ENCODE measurements at regions not wholly inside any gene's neighbourhood (a gene's known extent, or its start where the extent isn't known, plus 50 kb on each side); places are given as distances from the start of the nearest gene placed in this dataset.

DNA sequence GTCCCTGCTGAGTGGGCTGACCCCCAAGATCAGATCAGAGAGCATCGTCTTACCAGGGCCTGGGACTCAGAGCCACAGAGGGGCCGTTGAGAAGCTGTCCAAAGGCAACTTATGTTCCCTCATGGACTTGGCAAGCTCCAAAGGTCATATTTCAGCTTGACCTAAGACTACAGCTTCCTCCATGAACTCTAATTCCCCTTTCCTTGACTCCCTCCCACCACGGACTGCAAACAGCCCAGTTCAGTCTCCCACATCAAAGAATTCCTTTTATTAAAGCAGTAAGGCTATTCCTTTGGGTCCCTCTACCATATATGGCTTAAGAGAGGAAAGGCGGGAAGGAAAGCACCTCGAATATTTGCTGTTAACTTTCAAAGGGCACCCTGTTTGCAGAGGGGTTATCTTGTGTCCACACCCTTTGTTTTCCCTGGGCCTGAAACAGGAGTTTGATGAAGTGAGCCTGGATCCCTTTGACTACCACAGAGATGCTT is 146.1 kb upstream of the THBS1 start (continued):
- TF ChIP-seq ZNF710 (CRISPR knock-in tag; IDR thresholded peaks at IDR 0.05; ENCODE audit: borderline replicate concordance) (peak; percentile 67; the same call in 1 of the 2 replicates), ARNT2 (CRISPR knock-in tag; IDR thresholded peaks at IDR 0.05; ENCODE audit: low read depth) (peak; percentile 69; the same call in 1 of the 2 replicates), ZBTB7B (CRISPR knock-in tag; IDR thresholded peaks at IDR 0.05) (peak; percentile 28; the same call in 1 of the 2 replicates), DPF2 (CRISPR knock-in tag; IDR thresholded peaks at IDR 0.05; ENCODE audit: borderline replicate concordance, low read depth) (no peak; the same call in 1 of the 2 replicates), MED8 (CRISPR knock-in tag; IDR thresholded peaks at IDR 0.05; ENCODE audit: insufficient replicate concordance) (peak; percentile 56), ZNF205 (CRISPR knock-in tag; IDR thresholded peaks at IDR 0.05) (0 out of 2 replicates have a peak, but pooled peaks have one; percentile 32), PHF21A (CRISPR knock-in tag; IDR thresholded peaks at IDR 0.05) (peak; percentile 76), CREB1 (IDR thresholded peaks at IDR 0.05) (no peak), CREB1 (CRISPR knock-in tag; IDR thresholded peaks at IDR 0.05) (no peak), ZBTB10 (CRISPR knock-in tag; IDR thresholded peaks at IDR 0.05; ENCODE audit: borderline replicate concordance) (peak; percentile 90; the same call in 1 of the 2 replicates), MIXL1 (CRISPR knock-in tag; IDR thresholded peaks at IDR 0.05) (no peak), FOXP1 (IDR thresholded peaks at IDR 0.05) (no peak), FOXP1 (CRISPR knock-in tag; IDR thresholded peaks at IDR 0.05) (peak; percentile 81; the same call in 1 of the 2 replicates), THAP11 (CRISPR knock-in tag; IDR thresholded peaks at IDR 0.05) (peak; percentile 33; the same call in 1 of the 2 replicates), ATF1 (CRISPR knock-in tag; IDR thresholded peaks at IDR 0.05) (peak; percentile 8; the same call in 1 of the 2 replicates), MAZ (IDR thresholded peaks at IDR 0.05; ENCODE audit: borderline replicate concordance, low read depth, low read length) (no peak), MAZ (CRISPR knock-in tag; IDR thresholded peaks at IDR 0.05; ENCODE audit: low read depth) (peak; percentile 36; the same call in 1 of the 2 replicates), SKIL (CRISPR knock-in tag; IDR thresholded peaks at IDR 0.05; ENCODE audit: borderline replicate concordance) (peak; percentile 68; the same call in 1 of the 2 replicates), MXD4 (CRISPR knock-in tag; IDR thresholded peaks at IDR 0.05) (no peak)
- TF ChIP-seq, protein P1, sequence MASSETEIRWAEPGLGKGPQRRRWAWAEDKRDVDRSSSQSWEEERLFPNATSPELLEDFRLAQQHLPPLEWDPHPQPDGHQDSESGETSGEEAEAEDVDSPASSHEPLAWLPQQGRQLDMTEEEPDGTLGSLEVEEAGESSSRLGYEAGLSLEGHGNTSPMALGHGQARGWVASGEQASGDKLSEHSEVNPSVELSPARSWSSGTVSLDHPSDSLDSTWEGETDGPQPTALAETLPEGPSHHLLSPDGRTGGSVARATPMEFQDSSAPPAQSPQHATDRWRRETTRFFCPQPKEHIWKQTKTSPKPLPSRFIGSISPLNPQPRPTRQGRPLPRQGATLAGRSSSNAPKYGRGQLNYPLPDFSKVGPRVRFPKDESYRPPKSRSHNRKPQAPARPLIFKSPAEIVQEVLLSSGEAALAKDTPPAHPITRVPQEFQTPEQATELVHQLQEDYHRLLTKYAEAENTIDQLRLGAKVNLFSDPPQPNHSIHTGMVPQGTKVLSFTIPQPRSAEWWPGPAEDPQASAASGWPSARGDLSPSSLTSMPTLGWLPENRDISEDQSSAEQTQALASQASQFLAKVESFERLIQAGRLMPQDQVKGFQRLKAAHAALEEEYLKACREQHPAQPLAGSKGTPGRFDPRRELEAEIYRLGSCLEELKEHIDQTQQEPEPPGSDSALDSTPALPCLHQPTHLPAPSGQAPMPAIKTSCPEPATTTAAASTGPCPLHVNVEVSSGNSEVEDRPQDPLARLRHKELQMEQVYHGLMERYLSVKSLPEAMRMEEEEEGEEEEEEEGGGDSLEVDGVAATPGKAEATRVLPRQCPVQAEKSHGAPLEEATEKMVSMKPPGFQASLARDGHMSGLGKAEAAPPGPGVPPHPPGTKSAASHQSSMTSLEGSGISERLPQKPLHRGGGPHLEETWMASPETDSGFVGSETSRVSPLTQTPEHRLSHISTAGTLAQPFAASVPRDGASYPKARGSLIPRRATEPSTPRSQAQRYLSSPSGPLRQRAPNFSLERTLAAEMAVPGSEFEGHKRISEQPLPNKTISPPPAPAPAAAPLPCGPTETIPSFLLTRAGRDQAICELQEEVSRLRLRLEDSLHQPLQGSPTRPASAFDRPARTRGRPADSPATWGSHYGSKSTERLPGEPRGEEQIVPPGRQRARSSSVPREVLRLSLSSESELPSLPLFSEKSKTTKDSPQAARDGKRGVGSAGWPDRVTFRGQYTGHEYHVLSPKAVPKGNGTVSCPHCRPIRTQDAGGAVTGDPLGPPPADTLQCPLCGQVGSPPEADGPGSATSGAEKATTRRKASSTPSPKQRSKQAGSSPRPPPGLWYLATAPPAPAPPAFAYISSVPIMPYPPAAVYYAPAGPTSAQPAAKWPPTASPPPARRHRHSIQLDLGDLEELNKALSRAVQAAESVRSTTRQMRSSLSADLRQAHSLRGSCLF (CRISPR knock-in tag; IDR thresholded peaks at IDR 0.05; ENCODE audit: borderline replicate concordance): no peak
